Activated naive CD4-positive, alpha-beta T cell treated with anti-CD3 and anti-CD28 coated beads, Interleukin-2, amount 50 U/mL, for 24 hours (primary cell): ENCODE measurements at regions not wholly inside any gene's neighbourhood (a gene's known extent, or its start where the extent isn't known, plus 50 kb on each side); places are given as distances from the start of the nearest gene placed in this dataset.
"Not testable (repeated sequence)": the region's sequence is repeated elsewhere in the genome, so short reads cannot be mapped to it uniquely, and the experiment has no call there.

ENCODE experiments used
- H3K27ac Mint-ChIP-seq: one replicate; pipeline ENCODE4 v1.8.0; 2021; ENCODE audit warnings: mild to moderate bottlenecking, mixed read lengths
- H3K27me3 Mint-ChIP-seq: one replicate; pipeline ENCODE4 v1.8.0; 2021; ENCODE audit warnings: mixed read lengths
- H3K36me3 Mint-ChIP-seq: one replicate; pipeline ENCODE4 v1.8.0; 2021; ENCODE audit warnings: mixed read lengths
- H3K4me1 Mint-ChIP-seq: one replicate; pipeline ENCODE4 v1.8.0; 2021; ENCODE audit warnings: mixed read lengths
- H3K4me3 Mint-ChIP-seq: one replicate; pipeline ENCODE4 v1.8.0; 2021; ENCODE audit warnings: mild to moderate bottlenecking, mixed read lengths
- H3K9me3 Mint-ChIP-seq: one replicate; pipeline ENCODE4 v1.8.0; 2021; ENCODE audit warnings: mixed read lengths

- Mint-ChIP-seq H3K27me3 (no peaks in the 10 kb centered on the region), H3K4me3 (no peak overlapping the region), H3K27ac (no peak overlapping the region), H3K9me3 (no peaks in the 10 kb centered on the region), H3K4me1 (no peaks in the 10 kb centered on the region), H3K36me3 (no peaks in the 10 kb centered on the region)
These were observed 685.7 kb downstream of the BCKDHB start for GRCh38 chr6:80792151-80792550.

GRCh38 chr6:80789912-80790570, 683.6 kb downstream of the BCKDHB start:
- Mint-ChIP-seq H3K36me3 (no peaks in the 10 kb centered on the region), H3K4me1 (no peaks in the 10 kb centered on the region), H3K27me3 (no peaks in the 10 kb centered on the region), H3K4me3 (no peak overlapping the region), H3K27ac (no peak overlapping the region), H3K9me3 (no peaks in the 10 kb centered on the region)

GRCh38 chr6:80783271-80783670, 676.8 kb downstream of the BCKDHB start:
- H3K27me3 Mint-ChIP-seq, H3K4me3 Mint-ChIP-seq, H3K4me1 Mint-ChIP-seq, H3K27ac Mint-ChIP-seq, H3K36me3 Mint-ChIP-seq, H3K9me3 Mint-ChIP-seq: not testable (repeated sequence)

- H3K36me3 Mint-ChIP-seq: no peaks in the 10 kb centered on the region
- no peak overlapping the region for H3K4me3 Mint-ChIP-seq
- H3K27me3 Mint-ChIP-seq: no peaks in the 10 kb centered on the region
- no peaks in the 10 kb centered on the region for H3K9me3 Mint-ChIP-seq
- H3K27ac Mint-ChIP-seq: no peak overlapping the region
- H3K4me1 Mint-ChIP-seq: no peaks in the 10 kb centered on the region
These were observed 665.5 kb downstream of the BCKDHB start for GRCh38 chr6:80771941-80772340.

- Mint-ChIP-seq H3K9me3 (no peaks in the 10 kb centered on the region), H3K4me1 (no peaks in the 10 kb centered on the region), H3K27me3 (no peaks in the 10 kb centered on the region), H3K27ac (no peak overlapping the region), H3K36me3 (no peaks in the 10 kb centered on the region), H3K4me3 (no peak overlapping the region)
These were observed 662.6 kb downstream of the BCKDHB start for GRCh38 chr6:80769106-80769505.

- no peak overlapping the region for H3K4me3 Mint-ChIP-seq
- H3K9me3 Mint-ChIP-seq: no peaks in the 10 kb centered on the region
- no peaks in the 10 kb centered on the region for H3K36me3 Mint-ChIP-seq
- H3K27ac Mint-ChIP-seq: no peak overlapping the region
- no peaks in the 10 kb centered on the region for H3K27me3 Mint-ChIP-seq
- H3K4me1 Mint-ChIP-seq: no peaks in the 10 kb centered on the region
These were observed 661.3 kb downstream of the BCKDHB start for GRCh38 chr6:80767808-80768207.

- no peaks in the 10 kb centered on the region for H3K36me3 Mint-ChIP-seq
- H3K27me3 Mint-ChIP-seq: no peaks in the 10 kb centered on the region
- no peak overlapping the region for H3K27ac Mint-ChIP-seq
- no peaks in the 10 kb centered on the region for H3K4me1 Mint-ChIP-seq
- H3K9me3 Mint-ChIP-seq: peaks cover 6% of the 10 kb centered on the region
- no peak overlapping the region for H3K4me3 Mint-ChIP-seq
These were observed 637.7 kb downstream of the BCKDHB start for GRCh38 chr6:80744213-80744612.

- Mint-ChIP-seq H3K4me1 (no peaks in the 10 kb centered on the region), H3K9me3 (peaks cover 6% of the 10 kb centered on the region), H3K4me3 (no peak overlapping the region), H3K27ac (no peak overlapping the region), H3K36me3 (no peaks in the 10 kb centered on the region), H3K27me3 (no peaks in the 10 kb centered on the region)
These were observed 636.0 kb downstream of the BCKDHB start for GRCh38 chr6:80742481-80742880.

- Mint-ChIP-seq H3K9me3 (no peaks in the 10 kb centered on the region), H3K36me3 (no peaks in the 10 kb centered on the region), H3K27me3 (no peaks in the 10 kb centered on the region), H3K27ac (no peak overlapping the region), H3K4me1 (no peaks in the 10 kb centered on the region), H3K4me3 (no peak overlapping the region)
These were observed 627.2 kb downstream of the BCKDHB start for GRCh38 chr6:80733641-80734040.

- Mint-ChIP-seq H3K27ac (no peak overlapping the region), H3K9me3 (no peaks in the 10 kb centered on the region), H3K4me3 (no peak overlapping the region), H3K27me3 (no peaks in the 10 kb centered on the region), H3K4me1 (no peaks in the 10 kb centered on the region), H3K36me3 (no peaks in the 10 kb centered on the region)
These were observed 622.4 kb downstream of the BCKDHB start for GRCh38 chr6:80728830-80729229.

- Mint-ChIP-seq H3K36me3 (no peaks in the 10 kb centered on the region), H3K27ac (no peak overlapping the region), H3K9me3 (no peaks in the 10 kb centered on the region), H3K27me3 (no peaks in the 10 kb centered on the region), H3K4me1 (no peaks in the 10 kb centered on the region), H3K4me3 (no peak overlapping the region)
These were observed 621.8 kb downstream of the BCKDHB start for GRCh38 chr6:80728101-80728750.

- Mint-ChIP-seq H3K4me1 (no peaks in the 10 kb centered on the region), H3K36me3 (no peaks in the 10 kb centered on the region), H3K9me3 (no peaks in the 10 kb centered on the region), H3K4me3 (no peak overlapping the region), H3K27ac (no peak overlapping the region), H3K27me3 (no peaks in the 10 kb centered on the region)
These were observed 618.9 kb downstream of the BCKDHB start for GRCh38 chr6:80725156-80725930.

GRCh38 chr6:80720824-80721223, 614.4 kb downstream of the BCKDHB start:
- Mint-ChIP-seq H3K4me3 (no peak overlapping the region), H3K27me3 (no peaks in the 10 kb centered on the region), H3K4me1 (no peaks in the 10 kb centered on the region), H3K9me3 (no peaks in the 10 kb centered on the region), H3K27ac (no peak overlapping the region), H3K36me3 (no peaks in the 10 kb centered on the region)

GRCh38 chr6:80714513-80714912, 608.0 kb downstream of the BCKDHB start:
- no peaks in the 10 kb centered on the region for H3K9me3 Mint-ChIP-seq
- H3K4me1 Mint-ChIP-seq: no peaks in the 10 kb centered on the region
- H3K36me3 Mint-ChIP-seq: no peaks in the 10 kb centered on the region
- H3K27me3 Mint-ChIP-seq: no peaks in the 10 kb centered on the region
- H3K27ac Mint-ChIP-seq: no peak overlapping the region
- no peak overlapping the region for H3K4me3 Mint-ChIP-seq

GRCh38 chr6:80698459-80698858, 592.0 kb downstream of the BCKDHB start:
- Mint-ChIP-seq H3K27ac (no peak overlapping the region), H3K36me3 (no peaks in the 10 kb centered on the region), H3K27me3 (no peaks in the 10 kb centered on the region)

GRCh38 chr6:80696268-80696667, 589.8 kb downstream of the BCKDHB start:
- Mint-ChIP-seq H3K4me3 (no peak overlapping the region), H3K27ac (no peak overlapping the region), H3K36me3 (no peaks in the 10 kb centered on the region), H3K27me3 (no peaks in the 10 kb centered on the region), H3K4me1 (no peaks in the 10 kb centered on the region), H3K9me3 (peaks cover 7% of the 10 kb centered on the region)

More at GRCh38 chr6:80698459-80698858, 592.0 kb downstream of the BCKDHB start:
- Mint-ChIP-seq H3K4me3 (no peak overlapping the region), H3K4me1 (no peaks in the 10 kb centered on the region), H3K9me3 (peaks cover 7% of the 10 kb centered on the region)
